Gastroesophageal sphincter (tissue), 3 donors: ENCODE measurements at regions not wholly inside any gene's neighbourhood (a gene's known extent, or its start where the extent isn't known, plus 50 kb on each side); places are given as distances from the start of the nearest gene placed in this dataset.

Experiments
- CTCF ChIP-seq, 4 experiments: fragments of 200-600 bp in 2 of 4; fragments of 450-650 bp in 2 of 4; sonication (generic) in 1 of 4; IDR thresholded peaks; one replicate each; pipeline ENCODE4 v1.5.1; 2017 to 2019; ENCODE audit warnings: antibody characterized with exemption in 4 of 4, mild to moderate bottlenecking in 2 of 4, moderate library complexity in 2 of 4
- EP300 ChIP-seq: sonication (generic); formaldehyde crosslinking; IDR thresholded peaks from one replicate; pipeline ENCODE4 v1.6.1; 2017; ENCODE audit warnings: antibody characterized with exemption, mild to moderate bottlenecking
- POLR2A ChIP-seq, 2 donors: fragments of 450-650 bp; IDR thresholded peaks; one replicate each; pipeline ENCODE4 v1.6.1; 2017; ENCODE audit warnings: antibody characterized with exemption in 2 of 2, mild to moderate bottlenecking in 2 of 2, moderate library complexity in 1 of 2
- POLR2AphosphoS5 ChIP-seq: sonication (generic); formaldehyde crosslinking; IDR thresholded peaks from one replicate; pipeline ENCODE4 v1.6.1; 2017; ENCODE audit warnings: antibody characterized with exemption

DNA sequence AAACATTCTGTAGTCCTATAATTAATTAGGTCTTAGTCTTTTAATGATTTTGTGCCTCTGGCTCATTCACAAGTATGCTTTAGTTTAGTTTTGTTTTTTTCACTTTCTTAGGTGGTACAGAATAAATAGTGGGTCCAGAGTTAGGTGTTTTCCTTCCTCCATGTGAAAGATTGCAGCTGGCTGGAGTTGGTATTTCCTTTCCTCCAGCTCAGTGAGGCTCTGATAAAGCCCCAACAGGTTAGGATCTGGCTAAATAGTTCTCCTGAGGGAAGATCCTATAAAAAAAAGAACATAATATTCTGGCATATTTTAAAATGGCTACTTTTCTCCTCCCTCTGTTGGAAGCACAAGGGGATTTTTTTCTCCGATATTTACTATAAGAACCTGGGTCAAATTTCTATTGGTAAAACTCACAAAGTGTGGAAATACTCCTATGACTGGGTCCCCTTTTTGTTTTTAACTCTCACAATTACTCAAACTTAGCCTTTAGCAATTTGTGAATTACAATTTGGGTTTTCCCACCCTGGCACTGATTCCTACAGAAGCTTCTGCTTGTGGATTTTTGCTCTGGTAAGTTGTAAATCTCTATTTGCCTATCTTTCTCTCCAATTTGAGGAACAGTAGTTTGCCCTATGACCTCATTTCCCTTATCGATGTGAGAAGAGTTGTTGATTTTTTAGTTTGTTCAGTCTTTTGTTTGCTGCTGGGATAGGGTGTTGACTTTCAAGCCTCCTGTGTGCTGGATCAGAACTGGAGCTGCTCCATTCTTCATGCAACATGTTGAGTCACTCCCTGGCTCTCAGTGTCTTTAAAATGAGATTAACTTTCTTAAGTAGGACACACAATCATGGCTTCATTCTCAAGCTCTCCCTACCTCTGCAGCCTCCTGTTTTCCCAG lies 500.9 kb downstream of the RNF144A start:
- no peak for TF ChIP-seq CTCF (IDR thresholded peaks at IDR 0.05)
- TF ChIP-seq POLR2A (IDR thresholded peaks at IDR 0.05): no peak
- no peak for TF ChIP-seq EP300
- no peak for TF ChIP-seq POLR2AphosphoS5
